HCT116 (cell line): ENCODE measurements at regions not wholly inside any gene's neighbourhood (a gene's known extent, or its start where the extent isn't known, plus 50 kb on each side); places are given as distances from the start of the nearest gene placed in this dataset.

Experiments
- ATAC-seq: fragments of 200-7000 bp; cut with Tn5 transposase; 2 replicates; pipeline ENCODE4 v1.9.1; 2020; ENCODE audit warnings: mild to moderate bottlenecking, moderate library complexity
- BruUV-seq: library from RNA; stranded (reverse); fragments of 400-500 nt; replicated peaks from 2 replicates; lab custom pipeline; 2021; lab: Mats Ljungman, UMichigan
- CTCF ChIA-PET: fragments of 300-600 bp; sonication (Branson Sonifier 250); formaldehyde crosslinking; loops from one replicate; lab custom pipeline; 2021; ENCODE audit warnings: antibody characterized with exemption; lab: Charles Lee
- POLR2A ChIA-PET: fragments of 300-600, 350-600 bp; sonication (Branson Sonifier 250); formaldehyde crosslinking; loops from one replicate; lab custom pipeline; 2021; ENCODE audit warnings: antibody characterized with exemption; lab: Charles Lee
- RAD21 ChIA-PET, 2 experiments: fragments of 300-600 bp; sonication (Branson Sonifier 250); formaldehyde crosslinking; loops; one replicate each; lab custom pipeline; 2023; ENCODE audit warnings: low total read pairs in 2 of 2; ENCODE audit not compliant: uncharacterized antibody in 2 of 2, unreplicated experiment in 2 of 2, low non-redundant PET in 1 of 2; lab: Charles Lee
- DNase-seq: peaks from one replicate; pipeline ENCODE4 v3.0.0-alpha.2; 2010; ENCODE audit warnings: low read depth, low spot score
- H2AFZ ChIP-seq: fragments of 200-600 bp; shearing (Covaris generic), sonication (generic); 2 replicates; pipeline ENCODE4 v1.6.1; 2017; ENCODE audit warnings: low read depth, mixed run types, mixed read lengths, antibody characterized with exemption, low read length; ENCODE audit not compliant: poor library complexity, severe bottlenecking
- H3K27ac ChIP-seq: 2 replicates; pipeline ENCODE4 v1.5.1; 2012; ENCODE audit warnings: low read depth, low read length
- H3K27me3 ChIP-seq: fragments of 200-600 bp; sonication (generic); 2 replicates; pipeline ENCODE4 v1.6.1; 2016; ENCODE audit warnings: mixed run types, low read length, mixed read lengths; ENCODE audit not compliant: insufficient read depth
- H3K36me3 ChIP-seq, 2 experiments: fragments of 200-500 bp in 1 of 2; fragments of 200-600 bp in 1 of 2; sonication (Bioruptor generic) in 1 of 2; sonication (generic) in 1 of 2; 2 replicates each; pipeline versions ENCODE4 v1.5.1 to v1.6.1; 2014 to 2016; ENCODE audit warnings: low read length in 2 of 2, inconsistent platforms in 1 of 2, mixed read lengths in 1 of 2, mixed run types in 1 of 2; ENCODE audit not compliant: insufficient read depth in 2 of 2, control insufficient read depth in 1 of 2
- H3K4me1 ChIP-seq, 2 experiments: fragments of 200-600 bp in 1 of 2; sonication (generic) in 1 of 2; 2 replicates each; pipeline versions ENCODE4 v1.5.1 to v1.6.1; 2012 to 2017; ENCODE audit warnings: low read length in 2 of 2, inconsistent platforms in 1 of 2, mild to moderate bottlenecking in 1 of 2, mixed read lengths in 1 of 2, mixed run types in 1 of 2, moderate library complexity in 1 of 2; ENCODE audit not compliant: insufficient read depth in 2 of 2, control insufficient read depth in 1 of 2
- H3K4me2 ChIP-seq: fragments of 200-600 bp; sonication (generic); 2 replicates; pipeline ENCODE4 v1.6.1; 2017; ENCODE audit warnings: mixed run types, low read length, mixed read lengths
- H3K4me3 ChIP-seq, 2 experiments: fragments of 200-600 bp in 1 of 2; sonication (generic) in 1 of 2; replicated peaks in 1 of 2; 2 replicates each; pipeline ENCODE4 v1.5.1; 2011 to 2016; ENCODE audit warnings: low read length in 2 of 2, control low read depth in 1 of 2, low read depth in 1 of 2, mild to moderate bottlenecking in 1 of 2, mixed read lengths in 1 of 2, mixed run types in 1 of 2
- H3K79me2 ChIP-seq: fragments of 200-600 bp; sonication (generic); 2 replicates; pipeline ENCODE4 v1.6.1; 2017; ENCODE audit warnings: mild to moderate bottlenecking, mixed run types, low read length, moderate library complexity, mixed read lengths; ENCODE audit not compliant: insufficient read depth
- H3K9ac ChIP-seq: fragments of 200-600 bp; sonication (generic); 2 replicates; pipeline ENCODE4 v1.6.1; 2016; ENCODE audit warnings: low read length, mixed read lengths
- H3K9me2 ChIP-seq: fragments of 200-600 bp; sonication (generic), shearing (Covaris generic); 2 replicates; pipeline ENCODE4 v1.6.1; 2017; ENCODE audit warnings: mixed run types, mild to moderate bottlenecking, moderate library complexity; ENCODE audit not compliant: insufficient read depth
- H3K9me3 ChIP-seq, 2 experiments: fragments of 200-500 bp in 1 of 2; fragments of 200-600 bp in 1 of 2; sonication (Bioruptor generic) in 1 of 2; sonication (generic) in 1 of 2; 2 replicates each; pipeline ENCODE4 v1.6.1; 2014 to 2017; ENCODE audit warnings: low read length in 2 of 2, mixed read lengths in 2 of 2, inconsistent platforms in 1 of 2, low read depth in 1 of 2, mild to moderate bottlenecking in 1 of 2, mixed run types in 1 of 2, moderate library complexity in 1 of 2; ENCODE audit not compliant: control insufficient read depth in 1 of 2, insufficient read depth in 1 of 2
- H4K20me1 ChIP-seq: fragments of 200-600 bp; sonication (generic), shearing (Covaris generic); 2 replicates; pipeline ENCODE4 v1.6.1; 2017; ENCODE audit warnings: mixed run types, mild to moderate bottlenecking, moderate library complexity; ENCODE audit not compliant: insufficient read depth
- CBX3 ChIP-seq: IDR thresholded peaks from 2 replicates; pipeline ENCODE4 v1.6.1; 2012; ENCODE audit warnings: low read depth
- CEBPB ChIP-seq: IDR thresholded peaks from 2 replicates; pipeline ENCODE4 v1.6.1; 2012; ENCODE audit warnings: low read depth
- EGR1 ChIP-seq: IDR thresholded peaks from 2 replicates; pipeline ENCODE4 v1.6.1; 2012; ENCODE audit warnings: low read depth
- EZH2 ChIP-seq: fragments of 200-600 bp; sonication (generic); IDR thresholded peaks from 2 replicates; pipeline ENCODE4 v1.6.1; 2017; ENCODE audit warnings: antibody characterized with exemption, mixed run types
- EZH2phosphoT487 ChIP-seq: fragments of 200-600 bp; IDR thresholded peaks from 2 replicates; pipeline ENCODE4 v1.6.1; 2018; ENCODE audit warnings: antibody characterized with exemption, borderline replicate concordance
- FOSL1 ChIP-seq: IDR thresholded peaks from 2 replicates; pipeline ENCODE4 v1.6.1; 2012; ENCODE audit warnings: low read depth
- JUND ChIP-seq: IDR thresholded peaks from 2 replicates; pipeline ENCODE4 v1.6.1; 2012
- MAX ChIP-seq: IDR thresholded peaks from 2 replicates; pipeline ENCODE4 v1.6.1; 2012
- POLR2A ChIP-seq: IDR thresholded peaks from 2 replicates; pipeline ENCODE4 v1.7.0; 2011; ENCODE audit warnings: borderline replicate concordance; ENCODE audit not compliant: insufficient read depth, insufficient read length; ENCODE audit errors: extremely low read depth
- POLR2AphosphoS5 ChIP-seq: IDR thresholded peaks from 2 replicates; pipeline ENCODE4 v1.6.1; 2011; ENCODE audit warnings: mild to moderate bottlenecking, low read depth, low read length, moderate library complexity
- RAD21 ChIP-seq: IDR thresholded peaks from 2 replicates; pipeline ENCODE4 v1.6.1; 2012; ENCODE audit warnings: low read depth, mild to moderate bottlenecking
- SP1 ChIP-seq: IDR thresholded peaks from 2 replicates; pipeline ENCODE4 v1.6.1; 2012; ENCODE audit warnings: low read depth
- SRF ChIP-seq: IDR thresholded peaks from 2 replicates; pipeline ENCODE4 v1.6.1; 2012; ENCODE audit warnings: low read depth
- TCF7L2 ChIP-seq: IDR thresholded peaks from 2 replicates; pipeline ENCODE4 v1.7.0; 2011; ENCODE audit warnings: borderline replicate concordance, inconsistent platforms; ENCODE audit not compliant: insufficient read depth, insufficient read length; ENCODE audit errors: extremely low read depth
- YY1 ChIP-seq: IDR thresholded peaks from 2 replicates; pipeline ENCODE4 v1.6.1; 2011; ENCODE audit warnings: low read length, low read depth, moderate library complexity, mild to moderate bottlenecking; ENCODE audit not compliant: insufficient replicate concordance; ENCODE audit errors: extremely low read depth
- ZFX ChIP-seq: fragments of 450-650 bp; IDR thresholded peaks from 2 replicates; pipeline ENCODE4 v1.6.1; 2017
- ZNF274 ChIP-seq: fragments of 200-500 bp; sonication (Bioruptor generic); IDR thresholded peaks from 2 replicates; pipeline ENCODE4 v1.6.1; 2014; ENCODE audit warnings: mild to moderate bottlenecking, low read depth, low read length, inconsistent platforms
- intact Hi-C: fragments of 100-400 bp; cut with micrococcal nuclease; formaldehyde crosslinking; loops from 2 replicates; pipeline ENCODE4 v1.10.0; 2022
- TF ChIP-seq, protein P1 (sequence below): IDR thresholded peaks from 2 replicates; pipeline ENCODE4 v1.6.1; 2011; ENCODE audit warnings: mild to moderate bottlenecking, low read length, moderate library complexity; ENCODE audit not compliant: insufficient replicate concordance; ENCODE audit errors: extremely low read depth
- TF ChIP-seq, protein P2 (sequence below), 3 experiments: fragments of 200-600 bp in 1 of 3; sonication (generic) in 1 of 3; IDR thresholded peaks in 2 of 3; conservative IDR thresholded peaks in 1 of 3; 2 replicates each; pipeline ENCODE4 v1.5.1; 2012 to 2017; ENCODE audit warnings: low read depth in 2 of 3, low read length in 2 of 3, antibody characterized with exemption in 1 of 3, borderline replicate concordance in 1 of 3, control low read depth in 1 of 3, mild to moderate bottlenecking in 1 of 3, mixed read lengths in 1 of 3, mixed run types in 1 of 3, moderate library complexity in 1 of 3; ENCODE audit not compliant: insufficient read depth in 1 of 3
- TF ChIP-seq, protein P3 (sequence below): IDR thresholded peaks from 2 replicates; pipeline ENCODE4 v1.6.1; 2012; ENCODE audit warnings: low read depth

GRCh38 chr11:104784684-104785460 lies 113.4 kb downstream of the CASP12 start:
- no peak overlapping the region for H3K9ac ChIP-seq
- H3K79me2 ChIP-seq: no peaks in the 10 kb centered on the region
- ChIA-PET CTCF (no interaction called here), RAD21 (no interaction called here), POLR2A (no interaction called here)
- TF ChIP-seq, protein P1, sequence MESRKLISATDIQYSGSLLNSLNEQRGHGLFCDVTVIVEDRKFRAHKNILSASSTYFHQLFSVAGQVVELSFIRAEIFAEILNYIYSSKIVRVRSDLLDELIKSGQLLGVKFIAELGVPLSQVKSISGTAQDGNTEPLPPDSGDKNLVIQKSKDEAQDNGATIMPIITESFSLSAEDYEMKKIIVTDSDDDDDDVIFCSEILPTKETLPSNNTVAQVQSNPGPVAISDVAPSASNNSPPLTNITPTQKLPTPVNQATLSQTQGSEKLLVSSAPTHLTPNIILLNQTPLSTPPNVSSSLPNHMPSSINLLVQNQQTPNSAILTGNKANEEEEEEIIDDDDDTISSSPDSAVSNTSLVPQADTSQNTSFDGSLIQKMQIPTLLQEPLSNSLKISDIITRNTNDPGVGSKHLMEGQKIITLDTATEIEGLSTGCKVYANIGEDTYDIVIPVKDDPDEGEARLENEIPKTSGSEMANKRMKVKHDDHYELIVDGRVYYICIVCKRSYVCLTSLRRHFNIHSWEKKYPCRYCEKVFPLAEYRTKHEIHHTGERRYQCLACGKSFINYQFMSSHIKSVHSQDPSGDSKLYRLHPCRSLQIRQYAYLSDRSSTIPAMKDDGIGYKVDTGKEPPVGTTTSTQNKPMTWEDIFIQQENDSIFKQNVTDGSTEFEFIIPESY: no peak
- TF ChIP-seq SP1 (no peak), CBX3 (no peak), RAD21 (no peak), ZFX (no peak), EZH2phosphoT487 (no peak), YY1 (no peak), EGR1 (no peak), TCF7L2 (no peak), FOSL1 (no peak), MAX (no peak), CEBPB (no peak), JUND (no peak), POLR2A (no peak), ZNF274 (no peak), POLR2AphosphoS5 (no peak), EZH2 (no peak), SRF (no peak)
- TF ChIP-seq, protein P2, sequence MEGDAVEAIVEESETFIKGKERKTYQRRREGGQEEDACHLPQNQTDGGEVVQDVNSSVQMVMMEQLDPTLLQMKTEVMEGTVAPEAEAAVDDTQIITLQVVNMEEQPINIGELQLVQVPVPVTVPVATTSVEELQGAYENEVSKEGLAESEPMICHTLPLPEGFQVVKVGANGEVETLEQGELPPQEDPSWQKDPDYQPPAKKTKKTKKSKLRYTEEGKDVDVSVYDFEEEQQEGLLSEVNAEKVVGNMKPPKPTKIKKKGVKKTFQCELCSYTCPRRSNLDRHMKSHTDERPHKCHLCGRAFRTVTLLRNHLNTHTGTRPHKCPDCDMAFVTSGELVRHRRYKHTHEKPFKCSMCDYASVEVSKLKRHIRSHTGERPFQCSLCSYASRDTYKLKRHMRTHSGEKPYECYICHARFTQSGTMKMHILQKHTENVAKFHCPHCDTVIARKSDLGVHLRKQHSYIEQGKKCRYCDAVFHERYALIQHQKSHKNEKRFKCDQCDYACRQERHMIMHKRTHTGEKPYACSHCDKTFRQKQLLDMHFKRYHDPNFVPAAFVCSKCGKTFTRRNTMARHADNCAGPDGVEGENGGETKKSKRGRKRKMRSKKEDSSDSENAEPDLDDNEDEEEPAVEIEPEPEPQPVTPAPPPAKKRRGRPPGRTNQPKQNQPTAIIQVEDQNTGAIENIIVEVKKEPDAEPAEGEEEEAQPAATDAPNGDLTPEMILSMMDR (IDR thresholded peaks at IDR 0.05 in 2 of 3, conservative IDR thresholded peaks at IDR 0.05 in 1 of 3; ENCODE audit: borderline replicate concordance in 1 of 3, insufficient read depth in 1 of 3, low read depth in 2 of 3, low read length in 2 of 3): no peak
- TF ChIP-seq, protein P3, sequence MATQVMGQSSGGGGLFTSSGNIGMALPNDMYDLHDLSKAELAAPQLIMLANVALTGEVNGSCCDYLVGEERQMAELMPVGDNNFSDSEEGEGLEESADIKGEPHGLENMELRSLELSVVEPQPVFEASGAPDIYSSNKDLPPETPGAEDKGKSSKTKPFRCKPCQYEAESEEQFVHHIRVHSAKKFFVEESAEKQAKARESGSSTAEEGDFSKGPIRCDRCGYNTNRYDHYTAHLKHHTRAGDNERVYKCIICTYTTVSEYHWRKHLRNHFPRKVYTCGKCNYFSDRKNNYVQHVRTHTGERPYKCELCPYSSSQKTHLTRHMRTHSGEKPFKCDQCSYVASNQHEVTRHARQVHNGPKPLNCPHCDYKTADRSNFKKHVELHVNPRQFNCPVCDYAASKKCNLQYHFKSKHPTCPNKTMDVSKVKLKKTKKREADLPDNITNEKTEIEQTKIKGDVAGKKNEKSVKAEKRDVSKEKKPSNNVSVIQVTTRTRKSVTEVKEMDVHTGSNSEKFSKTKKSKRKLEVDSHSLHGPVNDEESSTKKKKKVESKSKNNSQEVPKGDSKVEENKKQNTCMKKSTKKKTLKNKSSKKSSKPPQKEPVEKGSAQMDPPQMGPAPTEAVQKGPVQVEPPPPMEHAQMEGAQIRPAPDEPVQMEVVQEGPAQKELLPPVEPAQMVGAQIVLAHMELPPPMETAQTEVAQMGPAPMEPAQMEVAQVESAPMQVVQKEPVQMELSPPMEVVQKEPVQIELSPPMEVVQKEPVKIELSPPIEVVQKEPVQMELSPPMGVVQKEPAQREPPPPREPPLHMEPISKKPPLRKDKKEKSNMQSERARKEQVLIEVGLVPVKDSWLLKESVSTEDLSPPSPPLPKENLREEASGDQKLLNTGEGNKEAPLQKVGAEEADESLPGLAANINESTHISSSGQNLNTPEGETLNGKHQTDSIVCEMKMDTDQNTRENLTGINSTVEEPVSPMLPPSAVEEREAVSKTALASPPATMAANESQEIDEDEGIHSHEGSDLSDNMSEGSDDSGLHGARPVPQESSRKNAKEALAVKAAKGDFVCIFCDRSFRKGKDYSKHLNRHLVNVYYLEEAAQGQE: no peak
- 0 out of 4 replicates have a peak, but pooled peaks cover 0 to 3% of the 10 kb centered on the region in 2 experiments for H3K9me3 ChIP-seq
- H3K27ac ChIP-seq: no peak overlapping the region
- H4K20me1 ChIP-seq: no peaks in the 10 kb centered on the region
- no TSS peak for BruUV-seq
- H2AFZ ChIP-seq: no peak overlapping the region
- no peaks in the 10 kb centered on the region for H3K9me2 ChIP-seq
- H3K27me3 ChIP-seq: no peaks in the 10 kb centered on the region
- no peak for DNase-seq
- intact Hi-C loops: no loop called here
- no peak overlapping the region for H3K4me2 ChIP-seq
- H3K4me3 ChIP-seq: no peak overlapping the region
- no peak for ATAC-seq
- no peaks in the 10 kb centered on the region for H3K4me1 ChIP-seq
- no peaks in the 10 kb centered on the region for H3K36me3 ChIP-seq
